ENCODE measurements at regions not wholly inside any gene's neighbourhood (a gene's known extent, or its start where the extent isn't known, plus 50 kb on each side); places are given as distances from the start of the nearest gene placed in this dataset.

DNA sequence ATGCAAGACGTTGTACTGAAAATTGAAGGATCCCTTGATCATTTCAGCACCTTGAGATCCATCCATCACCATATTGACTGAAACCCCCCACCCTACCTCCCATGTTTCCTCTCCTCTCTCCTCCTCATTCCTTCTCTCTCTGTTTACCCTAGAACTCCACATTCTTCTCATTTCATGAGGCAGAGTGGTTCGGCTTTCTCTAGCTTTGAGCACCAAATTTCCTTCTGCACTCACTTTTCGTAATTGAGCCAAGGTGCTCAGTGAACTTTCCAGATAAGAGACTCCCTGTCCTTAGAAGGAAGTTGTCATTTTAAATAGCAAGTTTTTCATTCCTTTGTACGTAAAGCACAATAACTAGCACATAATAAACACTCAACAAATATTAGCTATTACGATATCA lies 108.3 kb upstream of the SLC34A2 start:
- no peak for TF ChIP-seq POLR2A (IDR thresholded peaks at IDR 0.05; ENCODE audit: extremely low read depth, insufficient read length)
- TF ChIP-seq, protein P1, sequence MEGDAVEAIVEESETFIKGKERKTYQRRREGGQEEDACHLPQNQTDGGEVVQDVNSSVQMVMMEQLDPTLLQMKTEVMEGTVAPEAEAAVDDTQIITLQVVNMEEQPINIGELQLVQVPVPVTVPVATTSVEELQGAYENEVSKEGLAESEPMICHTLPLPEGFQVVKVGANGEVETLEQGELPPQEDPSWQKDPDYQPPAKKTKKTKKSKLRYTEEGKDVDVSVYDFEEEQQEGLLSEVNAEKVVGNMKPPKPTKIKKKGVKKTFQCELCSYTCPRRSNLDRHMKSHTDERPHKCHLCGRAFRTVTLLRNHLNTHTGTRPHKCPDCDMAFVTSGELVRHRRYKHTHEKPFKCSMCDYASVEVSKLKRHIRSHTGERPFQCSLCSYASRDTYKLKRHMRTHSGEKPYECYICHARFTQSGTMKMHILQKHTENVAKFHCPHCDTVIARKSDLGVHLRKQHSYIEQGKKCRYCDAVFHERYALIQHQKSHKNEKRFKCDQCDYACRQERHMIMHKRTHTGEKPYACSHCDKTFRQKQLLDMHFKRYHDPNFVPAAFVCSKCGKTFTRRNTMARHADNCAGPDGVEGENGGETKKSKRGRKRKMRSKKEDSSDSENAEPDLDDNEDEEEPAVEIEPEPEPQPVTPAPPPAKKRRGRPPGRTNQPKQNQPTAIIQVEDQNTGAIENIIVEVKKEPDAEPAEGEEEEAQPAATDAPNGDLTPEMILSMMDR (IDR thresholded peaks at IDR 0.05; ENCODE audit: low read depth, low read length) = no peak

Data from NB4 (cell line).